ENCODE measurements at regions not wholly inside any gene's neighbourhood (a gene's known extent, or its start where the extent isn't known, plus 50 kb on each side); places are given as distances from the start of the nearest gene placed in this dataset.
A peak's percentile ranks its signal among the peaks of the same experiment; 100 is the strongest.

- no peak for DNase-seq
Measured at GRCh38 chr1:185427264-185427663, 110.2 kb upstream of the IVNS1ABP start.

GRCh38 chr1:185426848-185427247 lies 109.8 kb upstream of the IVNS1ABP start:
- DNase-seq: no peak

- DNase-seq: no peak
Measured at GRCh38 chr1:185425163-185425562, 108.1 kb upstream of the IVNS1ABP start.

GRCh38 chr1:185421485-185422107 lies 104.6 kb upstream of the IVNS1ABP start:
- DNase-seq: no peak

- no peak for DNase-seq
Measured at GRCh38 chr1:185420588-185421081, 103.6 kb upstream of the IVNS1ABP start.

GRCh38 chr1:185419718-185420117 lies 102.7 kb upstream of the IVNS1ABP start:
- DNase-seq: no peak

- no peak for DNase-seq
Measured at GRCh38 chr1:185418472-185418871, 101.4 kb upstream of the IVNS1ABP start.

GRCh38 chr1:185412385-185413087 lies 95.5 kb upstream of the IVNS1ABP start:
- no peak for DNase-seq

GRCh38 chr1:185409763-185410528 lies 92.9 kb upstream of the IVNS1ABP start:
- DNase-seq: no peak

GRCh38 chr1:185409345-185409744 lies 92.3 kb upstream of the IVNS1ABP start:
- DNase-seq: no peak

GRCh38 chr1:185408700-185409270 lies 91.7 kb upstream of the IVNS1ABP start:
- no peak for DNase-seq

- no peak for DNase-seq
Measured at GRCh38 chr1:185406691-185407009, 89.6 kb upstream of the IVNS1ABP start.

- no peak for DNase-seq
Measured at GRCh38 chr1:185406006-185406690, 89.1 kb upstream of the IVNS1ABP start.

- no peak for DNase-seq
Measured at GRCh38 chr1:185404907-185405568, 88.0 kb upstream of the IVNS1ABP start.

GRCh38 chr1:185404291-185404690 lies 87.2 kb upstream of the IVNS1ABP start:
- no peak for DNase-seq

- DNase-seq: no peak
Measured at GRCh38 chr1:185402930-185403329, 85.9 kb upstream of the IVNS1ABP start.

GRCh38 chr1:185401019-185401418 lies 84.0 kb upstream of the IVNS1ABP start:
- peak; percentile 45 for DNase-seq

- peak; percentile 50 for DNase-seq
Measured at GRCh38 chr1:185400052-185400451, 83.0 kb upstream of the IVNS1ABP start.

- DNase-seq: no peak
Measured at GRCh38 chr1:185398599-185398998, 81.6 kb upstream of the IVNS1ABP start.

- no peak for DNase-seq
Measured at GRCh38 chr1:185398022-185398421, 81.0 kb upstream of the IVNS1ABP start.

GRCh38 chr1:185397183-185397582 lies 80.1 kb upstream of the IVNS1ABP start:
- no peak for DNase-seq

GRCh38 chr1:185396126-185396525 lies 79.1 kb upstream of the IVNS1ABP start:
- DNase-seq: no peak

Data from NCI-H226 (cell line).